HS-5 (cell line): ENCODE measurements at regions not wholly inside any gene's neighbourhood (a gene's known extent, or its start where the extent isn't known, plus 50 kb on each side); places are given as distances from the start of the nearest gene placed in this dataset.
A peak's percentile ranks its signal among the peaks of the same experiment; 100 is the strongest.

Experiments used
- DNase-seq: peaks from one replicate; pipeline ENCODE4 v3.0.0-alpha.2; 2012; ENCODE audit warnings: low read depth

DNA sequence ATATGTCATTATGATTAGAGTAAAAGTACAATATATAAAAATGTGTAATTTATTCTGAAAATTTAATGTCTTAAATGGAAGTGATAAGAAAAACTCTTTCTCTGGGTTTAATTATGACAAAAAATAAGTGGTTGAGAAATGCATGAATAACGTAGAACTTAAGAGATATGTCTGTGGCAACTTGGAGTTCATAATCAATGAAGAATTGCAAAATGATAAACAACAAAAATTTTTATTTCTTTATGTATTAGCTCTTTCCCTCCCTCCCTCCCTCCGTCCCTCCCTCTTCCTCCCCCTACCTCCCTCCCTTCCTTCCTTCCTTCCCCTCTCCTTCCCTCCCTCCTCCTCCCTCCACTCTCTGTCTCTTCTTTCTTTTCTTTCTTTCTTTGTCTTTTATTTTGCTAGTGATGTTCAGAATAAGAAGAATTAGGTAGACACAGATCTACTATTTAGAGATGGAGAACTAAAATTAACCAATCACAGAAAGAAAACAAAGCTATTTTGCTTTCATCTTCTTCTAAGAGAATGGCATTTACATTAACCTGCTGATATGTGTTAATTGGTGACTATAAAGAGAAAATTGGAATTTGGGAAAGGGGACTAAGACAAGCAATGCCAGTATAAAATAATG lies 96.3 kb upstream of the PDC start:
- DNase-seq = no peak

DNA sequence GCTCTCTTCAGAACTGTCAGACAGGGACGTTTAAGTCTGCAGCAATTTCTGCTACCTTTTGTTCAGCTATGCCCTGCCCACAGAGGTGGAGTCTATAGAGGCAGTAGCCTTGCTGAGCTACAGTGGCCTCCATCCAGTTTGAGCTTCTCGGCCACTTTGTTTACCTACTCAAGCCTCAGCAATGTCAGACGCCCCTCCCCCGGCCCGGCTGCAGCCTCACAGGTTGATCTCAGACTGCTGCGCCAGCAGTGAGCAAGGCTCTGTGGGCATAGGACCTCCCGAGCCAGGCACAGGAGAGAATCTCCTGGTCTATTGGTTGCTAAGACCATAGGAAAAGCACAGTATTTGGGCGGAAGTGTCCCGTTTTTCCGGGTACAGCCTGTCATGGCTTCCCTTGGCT lies 89.9 kb upstream of the PDC start:
- DNase-seq = no peak

DNA sequence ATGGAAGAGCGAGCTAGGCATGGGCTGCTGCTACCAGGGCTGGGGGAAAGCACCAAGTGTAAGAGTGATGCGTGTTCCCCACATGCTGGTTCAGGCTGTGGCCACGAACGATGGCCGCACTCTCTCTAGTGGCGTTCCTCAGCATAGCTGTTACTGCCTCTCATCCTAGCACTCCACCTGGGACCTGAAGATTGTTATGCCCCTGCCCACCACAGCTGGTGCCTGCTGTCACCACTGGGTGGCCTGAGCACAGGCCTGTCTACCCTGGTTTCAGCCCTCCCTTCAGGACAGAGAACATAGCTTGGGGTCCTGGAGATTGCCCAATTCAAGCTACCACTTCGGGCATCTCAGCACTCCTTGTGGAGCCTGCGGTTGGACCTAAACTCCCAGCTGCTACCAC lies 80.1 kb upstream of the PDC start:
- DNase-seq = no peak

DNA sequence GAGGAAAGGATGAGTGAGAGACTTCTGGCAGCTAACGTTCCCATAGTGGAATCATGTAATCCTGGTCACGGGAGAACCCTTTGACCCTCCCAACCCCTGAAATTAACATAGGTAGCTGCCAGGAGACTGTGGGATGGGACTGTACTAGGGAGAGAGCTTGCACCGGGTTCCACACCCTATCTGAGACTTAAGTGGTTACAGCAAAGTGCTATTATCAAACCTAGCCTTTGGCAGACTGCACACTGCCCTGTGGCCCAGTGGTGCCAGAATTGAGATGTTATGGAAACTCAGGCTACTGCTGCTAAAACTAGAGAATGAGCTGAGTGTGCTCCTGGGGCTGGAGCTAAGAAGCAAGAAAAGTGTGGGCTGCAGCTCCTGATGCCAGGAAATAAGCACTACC lies 79.6 kb upstream of the PDC start:
- no peak for DNase-seq

DNA sequence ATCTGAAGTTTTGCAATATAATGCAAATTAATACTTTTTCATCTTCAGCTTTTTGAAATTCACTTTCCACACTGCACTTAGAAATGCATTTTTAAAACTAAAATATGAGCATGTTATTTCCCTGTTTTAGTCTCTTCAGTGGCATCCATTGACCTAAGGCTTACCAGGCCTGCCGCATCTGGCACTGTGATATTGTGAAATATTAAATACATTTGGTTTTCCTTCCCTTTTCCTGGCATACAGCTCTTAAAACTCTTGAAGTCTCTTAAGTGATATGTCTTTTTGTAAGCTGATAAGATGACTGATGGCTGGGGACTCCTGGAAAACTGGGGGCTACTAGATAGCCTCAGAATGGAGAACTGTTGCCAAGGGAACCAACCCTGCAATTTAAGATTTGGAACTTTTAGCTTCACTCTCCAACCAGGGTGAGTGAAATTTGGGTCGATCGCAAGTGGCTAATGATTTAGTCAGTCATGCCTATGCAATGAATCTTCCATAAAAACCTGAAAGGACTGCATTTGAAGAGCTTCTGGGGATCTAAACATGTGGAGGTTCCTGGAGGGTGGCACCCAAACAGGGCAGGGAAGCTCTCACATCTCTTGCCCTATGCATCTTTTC lies 75.5 kb upstream of the PDC start:
- peak; percentile 44 for DNase-seq

DNA sequence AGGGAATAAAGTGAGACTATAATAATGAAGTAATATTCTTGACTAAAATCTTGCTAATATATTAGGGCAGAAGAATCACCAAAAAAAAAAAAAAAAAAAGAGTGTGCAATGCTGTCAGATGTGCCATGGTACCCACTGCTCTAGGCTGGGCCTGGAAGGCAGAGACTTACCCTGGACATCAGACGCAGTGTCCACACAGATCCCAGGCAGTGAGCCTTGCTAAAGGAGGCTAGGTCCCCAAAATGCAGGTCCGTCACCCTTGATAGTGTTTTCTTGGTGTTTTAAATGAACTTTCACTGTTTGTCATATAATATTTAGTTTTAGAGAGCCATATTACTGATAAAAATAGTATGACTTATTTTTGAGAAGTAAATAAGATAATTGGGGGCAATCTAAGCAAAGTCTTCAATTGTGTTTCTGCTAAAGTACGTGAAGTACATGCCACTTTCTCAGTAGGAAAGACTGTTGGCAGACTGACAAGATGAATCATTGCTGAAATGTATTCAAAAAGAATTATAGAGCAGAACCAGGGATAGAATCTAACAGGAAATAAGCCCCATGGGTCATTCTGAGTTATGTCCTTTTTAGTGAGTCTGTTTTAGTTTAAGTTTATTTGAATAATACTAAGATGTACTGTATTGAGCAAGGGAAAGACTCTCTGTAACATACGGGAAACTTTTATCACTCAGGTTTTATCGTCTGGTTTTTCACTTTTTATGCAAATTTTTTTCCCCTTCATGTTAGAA lies 74.6 kb upstream of the PDC start:
- peak; percentile 97 for DNase-seq

DNA sequence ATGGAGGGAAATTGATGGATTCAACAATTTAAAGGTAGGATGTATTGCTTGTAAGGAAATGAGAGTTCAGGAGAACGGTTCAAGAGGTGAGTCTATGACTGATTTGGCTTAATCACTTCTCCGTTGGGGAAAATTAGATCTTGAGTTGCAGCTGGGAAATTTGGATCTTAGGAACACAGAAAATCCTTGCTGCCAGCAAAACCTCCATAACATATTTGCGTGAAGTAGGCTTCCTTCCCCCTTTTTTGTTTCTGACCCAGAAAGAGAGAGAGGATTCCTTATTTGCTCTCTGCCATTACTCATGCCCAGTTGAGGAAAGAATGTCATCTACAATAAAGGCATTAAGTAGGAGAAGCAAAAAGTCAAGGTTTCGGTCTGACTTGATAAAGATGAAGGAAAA lies 73.5 kb upstream of the PDC start:
- DNase-seq = no peak

DNA sequence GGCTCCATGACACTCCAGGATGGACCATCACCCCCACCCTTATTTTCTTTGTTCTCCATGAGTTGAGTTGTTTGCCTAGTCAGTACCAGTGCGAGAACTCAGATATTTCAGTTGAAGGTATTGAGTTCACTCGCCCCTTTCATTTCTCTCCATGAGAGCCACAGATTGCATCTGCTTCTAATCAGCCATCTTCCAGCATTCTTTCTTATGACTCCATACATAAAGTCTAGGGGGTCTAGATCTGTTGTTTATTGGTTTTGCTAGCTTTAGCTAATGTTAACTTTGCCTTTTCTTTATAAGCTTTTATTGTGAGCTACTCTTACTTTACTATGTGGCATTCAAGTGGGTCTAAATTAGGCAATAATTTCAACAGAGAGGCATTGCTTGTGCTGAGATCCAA lies 71.6 kb upstream of the PDC start:
- no peak for DNase-seq

DNA sequence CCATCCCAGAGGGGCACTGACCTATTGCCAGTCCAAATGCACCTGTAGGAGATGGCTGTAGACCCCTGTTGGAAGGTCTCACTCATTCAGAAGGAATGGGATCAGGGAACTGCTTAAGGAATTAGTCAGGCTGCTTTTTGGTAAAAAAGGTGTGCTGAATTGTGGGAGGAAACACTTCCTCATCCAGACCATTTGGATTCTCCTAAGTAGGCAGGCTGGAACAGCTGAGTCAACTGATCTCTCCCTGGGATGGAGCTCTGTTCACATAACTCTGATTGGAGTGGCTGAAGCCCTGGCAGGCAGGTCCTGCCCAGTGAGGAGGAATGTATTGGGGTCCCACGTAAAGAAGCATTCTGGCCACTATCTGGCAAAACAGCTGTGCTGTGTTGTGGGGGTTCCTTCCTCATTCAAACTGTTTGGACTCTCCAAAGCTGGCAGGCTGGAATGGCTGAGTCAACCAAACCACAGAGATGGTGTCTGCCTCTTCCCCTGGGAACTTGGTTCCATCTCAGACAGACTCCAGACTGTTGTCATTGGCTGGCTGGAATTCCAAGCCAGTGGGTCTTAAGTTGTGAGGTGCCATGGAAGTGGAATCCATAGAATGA lies 70.7 kb upstream of the PDC start:
- peak; percentile 23 for DNase-seq

DNA sequence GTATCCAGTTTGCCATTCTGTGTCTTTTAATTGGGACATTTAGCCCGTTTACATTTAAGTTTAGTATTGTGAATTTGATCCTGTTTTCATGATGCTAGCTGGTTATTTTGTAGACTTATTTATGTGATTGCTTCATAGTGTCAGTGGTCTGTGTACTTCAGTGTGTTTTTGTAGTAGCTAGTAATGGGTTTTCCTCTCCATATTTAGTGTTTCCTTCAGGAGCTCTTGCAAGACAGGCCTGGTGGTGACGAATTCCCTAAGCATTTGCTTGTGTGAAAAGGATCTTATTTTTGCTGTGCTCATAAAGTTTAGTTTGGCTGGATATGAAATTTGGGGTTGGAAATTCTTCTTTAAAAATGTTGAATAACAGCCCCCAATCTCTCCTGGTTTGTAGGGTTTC lies 69.2 kb upstream of the PDC start:
- DNase-seq = no peak

DNA sequence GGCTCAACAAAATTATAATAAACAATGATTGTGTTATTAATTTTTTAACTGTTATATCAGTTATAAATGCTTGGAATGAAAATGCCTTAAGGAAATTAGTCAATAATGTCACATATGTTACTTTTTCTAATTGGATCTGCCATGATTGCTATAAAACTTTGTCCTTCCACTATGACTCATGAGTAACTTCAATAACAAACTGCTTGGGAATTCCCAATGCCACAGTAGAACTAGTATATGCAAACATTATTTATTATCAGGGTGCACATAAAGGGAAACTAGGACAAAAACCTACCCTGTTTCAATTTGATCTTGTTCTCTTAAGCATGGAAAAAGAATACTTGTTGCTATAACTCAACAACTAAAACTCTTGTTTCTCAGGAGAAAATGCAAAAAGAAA lies 59.1 kb upstream of the PDC start:
- no peak for DNase-seq

DNA sequence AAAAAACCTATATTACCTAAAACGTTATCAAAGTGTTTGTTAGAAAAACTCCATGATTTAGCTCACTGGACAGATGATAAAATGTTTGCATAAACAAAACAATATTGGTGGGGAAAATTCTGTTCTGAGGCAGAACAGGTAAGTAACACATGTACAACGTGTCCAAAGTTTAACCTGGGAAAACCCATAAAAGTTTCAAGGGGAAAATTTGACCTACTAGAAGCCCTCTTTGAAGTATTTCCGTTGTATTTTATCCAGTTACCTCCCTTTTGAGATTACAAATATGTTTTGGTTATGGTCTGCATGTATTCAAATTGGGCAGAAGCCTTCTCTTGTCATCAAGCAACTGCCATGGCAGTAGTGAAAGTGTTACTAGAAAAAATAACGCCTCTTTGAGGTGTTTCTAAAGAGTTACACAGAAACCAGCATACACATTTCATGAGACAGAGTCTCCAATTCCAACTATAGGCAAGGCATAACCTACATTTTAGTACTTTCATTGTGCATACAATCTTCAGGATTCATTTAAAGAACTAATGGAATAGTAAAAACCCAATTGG lies 58.0 kb upstream of the PDC start:
- DNase-seq = no peak

DNA sequence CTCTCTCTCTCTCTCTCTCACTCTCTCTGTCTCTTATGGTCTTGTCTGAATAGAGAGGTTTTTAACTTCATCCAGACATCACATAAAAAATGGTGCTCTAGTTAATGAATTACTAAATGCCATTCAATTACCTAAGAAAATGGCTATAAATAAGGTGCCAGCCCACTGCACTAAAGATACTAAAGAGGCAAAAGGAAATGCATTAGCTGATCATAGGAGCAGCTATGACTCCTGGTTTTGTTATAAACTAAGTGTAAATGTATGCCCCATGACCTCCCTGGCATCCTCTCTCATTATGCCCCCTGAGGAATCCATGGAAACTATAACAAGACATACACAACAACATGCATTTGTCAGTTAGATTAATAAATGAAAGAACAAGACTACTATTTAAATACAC lies 57.5 kb upstream of the PDC start:
- DNase-seq = no peak

DNA sequence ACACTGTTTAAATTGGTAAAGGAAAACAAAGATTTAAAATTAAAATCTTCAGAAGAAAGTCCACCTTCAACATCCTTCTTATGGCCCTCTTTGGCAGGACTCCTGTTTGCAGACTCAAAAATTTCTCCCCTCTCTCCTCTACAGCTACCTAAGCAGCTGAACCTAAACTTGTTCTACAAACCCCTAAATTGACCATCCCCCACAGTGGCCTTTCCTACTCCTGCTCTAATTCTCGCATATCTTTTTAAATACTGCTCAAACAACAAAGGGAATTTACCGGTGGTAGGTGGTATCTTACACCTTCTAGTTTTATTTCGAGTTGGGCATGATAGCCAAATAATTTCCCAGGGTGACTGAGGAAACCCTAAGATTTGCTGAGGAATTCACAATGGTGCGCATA lies 53.5 kb upstream of the PDC start:
- no peak for DNase-seq

DNA sequence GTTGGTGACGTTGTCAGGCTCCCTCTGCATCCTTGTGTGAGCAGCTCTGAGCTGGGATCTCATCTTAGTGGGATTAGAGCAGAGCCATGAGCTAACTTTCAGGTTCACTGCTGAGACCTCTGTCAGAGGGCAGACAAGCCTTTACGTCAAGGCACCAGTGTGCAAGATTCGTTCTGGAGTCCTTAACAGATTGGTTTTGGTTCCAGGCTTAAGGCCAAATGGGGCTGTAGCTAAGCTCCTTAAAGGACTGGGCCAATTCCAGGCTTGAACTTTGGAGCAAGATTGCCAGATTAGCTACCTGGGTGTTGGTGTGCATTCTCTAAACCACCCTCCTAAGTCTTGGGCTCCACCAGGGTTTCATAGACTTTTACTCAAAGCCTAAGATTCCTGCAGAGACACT lies 52.6 kb upstream of the PDC start:
- DNase-seq = no peak

DNA sequence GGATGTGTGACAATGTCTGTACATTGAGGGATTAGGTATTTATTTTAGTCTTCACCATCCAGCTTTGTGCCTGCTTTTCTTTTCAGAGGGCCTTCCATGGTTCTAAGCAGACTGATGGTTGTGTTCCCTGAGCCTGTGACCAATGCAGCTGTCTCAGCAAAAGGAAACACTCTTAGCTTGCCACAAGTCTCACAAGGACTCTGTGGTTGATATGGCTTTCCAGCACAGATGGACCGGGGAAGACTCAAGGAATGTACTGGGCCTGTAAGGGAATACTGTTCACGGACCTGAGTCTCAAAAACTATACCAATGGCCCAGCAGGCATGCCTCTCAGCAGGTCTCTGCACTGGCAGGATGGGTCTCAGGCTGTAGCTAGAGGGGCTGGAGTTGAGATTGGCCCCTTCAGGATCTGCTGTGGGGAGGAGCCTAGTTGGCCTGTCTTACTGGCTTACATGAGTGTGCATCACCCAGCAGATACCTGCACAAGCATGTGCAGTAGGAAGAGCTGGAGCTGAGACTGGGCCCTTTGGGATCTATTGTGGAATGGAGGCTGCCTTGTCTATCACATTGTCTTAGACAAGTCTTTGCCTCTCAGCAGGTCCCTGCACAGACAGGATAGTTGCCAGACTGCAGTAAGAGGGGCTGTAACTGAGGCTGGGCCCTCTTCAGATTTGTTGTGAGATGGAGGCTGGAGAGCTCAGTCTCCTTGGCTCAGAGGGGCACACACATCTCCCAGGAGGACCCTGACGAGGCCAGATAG lies 52.0 kb upstream of the PDC start:
- no peak for DNase-seq

DNA sequence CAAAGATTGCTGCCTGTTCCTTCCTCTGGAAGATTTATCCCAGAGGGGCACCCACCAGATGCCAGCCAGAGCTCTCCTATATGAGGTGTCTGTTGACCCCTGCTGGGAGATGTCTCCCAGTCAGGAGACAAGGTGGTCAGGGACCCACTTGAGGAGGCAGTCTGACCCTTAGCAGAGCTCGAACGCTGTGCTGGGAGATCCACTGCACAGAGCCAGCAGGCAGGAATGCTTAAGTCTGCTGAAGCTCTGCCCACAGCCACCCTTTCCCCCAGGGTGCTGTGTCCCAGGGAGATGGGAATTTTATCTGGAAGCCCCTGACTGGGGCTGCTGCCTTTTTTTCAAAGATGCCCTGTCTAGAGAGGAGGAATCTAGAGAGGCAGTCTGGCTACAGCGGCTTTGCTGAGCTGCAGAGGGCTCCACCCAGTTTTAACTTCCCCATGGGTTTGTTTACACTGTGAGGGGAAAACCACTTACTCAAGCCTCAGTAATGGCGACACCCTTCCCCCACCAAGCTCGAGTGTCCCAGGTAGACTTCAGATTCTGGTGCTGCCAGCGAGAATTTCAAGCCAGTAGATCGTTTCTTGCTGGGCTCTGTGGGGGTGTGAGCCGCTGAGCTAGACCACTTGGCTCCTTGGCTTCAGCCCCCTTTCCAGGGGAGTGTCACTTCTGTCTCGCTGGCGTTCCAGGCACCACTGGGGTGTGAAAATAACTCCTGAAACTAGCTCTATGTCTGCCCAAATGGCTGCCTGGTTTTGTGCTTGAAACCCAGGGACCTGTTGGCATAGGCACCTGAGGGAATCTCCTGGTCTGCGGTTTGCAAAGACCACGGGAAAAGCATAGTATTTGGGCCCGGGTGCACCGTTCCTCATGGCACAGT lies 51.1 kb upstream of the PDC start:
- DNase-seq = no peak
